PC-3 (cell line): ENCODE measurements at regions not wholly inside any gene's neighbourhood (a gene's known extent, or its start where the extent isn't known, plus 50 kb on each side); places are given as distances from the start of the nearest gene placed in this dataset.

ENCODE experiments used
- ATAC-seq: fragments of 200-7000 bp; cut with Tn5 transposase; 2 replicates; pipeline ENCODE4 v1.9.1; 2020; ENCODE audit warnings: mild to moderate bottlenecking, moderate library complexity
- BruUV-seq: library from RNA; stranded (reverse); fragments of 400-500 nt; replicated peaks from 2 replicates; lab custom pipeline; 2021; lab: Mats Ljungman, UMichigan
- CTCF ChIA-PET: fragments of 300-600 bp; sonication (Branson Sonifier 250); formaldehyde crosslinking; loops from one replicate; lab custom pipeline; 2022; ENCODE audit warnings: antibody characterized with exemption; lab: Charles Lee
- POLR2A ChIA-PET: fragments of 300-600 bp; sonication (Branson Sonifier 250); formaldehyde crosslinking; loops from one replicate; lab custom pipeline; 2022; ENCODE audit warnings: antibody characterized with exemption; ENCODE audit not compliant: unreplicated experiment; lab: Charles Lee
- DNase-seq: peaks from one replicate; pipeline ENCODE4 v3.0.0-alpha.2; 2015
- H2AFZ ChIP-seq: fragments of 300-600 bp; sonication (generic); 2 replicates; pipeline ENCODE4 v1.6.0; 2016; ENCODE audit warnings: antibody characterized with exemption, low read length
- H3F3A ChIP-seq: fragments of 300-600 bp; sonication (generic); one replicate; pipeline ENCODE4 v1.6.0; 2017; ENCODE audit warnings: antibody characterized with exemption, low read length, control low read depth, mild to moderate bottlenecking; ENCODE audit not compliant: unreplicated experiment
- H3K27ac ChIP-seq: fragments of 300-600 bp; sonication (generic); 2 replicates; pipeline ENCODE4 v1.5.1; 2016; ENCODE audit warnings: mild to moderate bottlenecking, low read length
- H3K27me3 ChIP-seq: fragments of 300-600 bp; sonication (generic); 2 replicates; pipeline ENCODE4 v1.6.1; 2016; ENCODE audit warnings: low read length, mixed read lengths
- H3K36me3 ChIP-seq: fragments of 300-600 bp; sonication (generic); 2 replicates; pipeline ENCODE4 v1.6.1; 2016; ENCODE audit warnings: low read depth, mixed run types, low read length, mixed read lengths
- H3K4me1 ChIP-seq: fragments of 300-600 bp; sonication (generic); 2 replicates; pipeline ENCODE4 v1.5.1; 2016; ENCODE audit warnings: low read length; ENCODE audit not compliant: insufficient read depth
- H3K4me2 ChIP-seq: fragments of 300-600 bp; sonication (generic); 2 replicates; pipeline ENCODE4 v1.6.0; 2016; ENCODE audit warnings: low read length
- H3K4me3 ChIP-seq: fragments of 300-600 bp; sonication (generic); 2 replicates; pipeline ENCODE4 v1.5.1; 2016; ENCODE audit warnings: mild to moderate bottlenecking, low read length, mixed read lengths
- H3K79me2 ChIP-seq: fragments of 300-600 bp; sonication (generic); 2 replicates; pipeline ENCODE4 v1.6.1; 2017; ENCODE audit warnings: low read length, mixed read lengths
- H3K9ac ChIP-seq: fragments of 300-600 bp; sonication (generic); 2 replicates; pipeline ENCODE4 v1.6.0; 2016; ENCODE audit warnings: mild to moderate bottlenecking, low read length
- H3K9me2 ChIP-seq: fragments of 300-600 bp; sonication (generic); replicated peaks from 2 replicates; pipeline ENCODE4 v1.6.1; 2016; ENCODE audit warnings: mixed run types, low read length, mixed read lengths
- H3K9me3 ChIP-seq: fragments of 300-600 bp; sonication (generic); 2 replicates; pipeline ENCODE4 v1.6.1; 2016; ENCODE audit warnings: low read length, mixed read lengths
- H4K20me1 ChIP-seq: fragments of 300-600 bp; sonication (generic); 2 replicates; pipeline ENCODE4 v1.6.1; 2016; ENCODE audit warnings: low read length, mixed read lengths
- EZH2 ChIP-seq: fragments of 300-600 bp; sonication (generic); IDR thresholded peaks from one replicate; pipeline ENCODE4 v1.6.1; 2017; ENCODE audit warnings: antibody characterized with exemption, mild to moderate bottlenecking, low read length; ENCODE audit not compliant: unreplicated experiment
- EZH2phosphoT487 ChIP-seq: fragments of 300-600 bp; sonication (generic); IDR thresholded peaks from 2 replicates; pipeline ENCODE4 v1.6.1; 2018; ENCODE audit warnings: mild to moderate bottlenecking, antibody characterized with exemption, low read length, borderline replicate concordance
- intact Hi-C: fragments of 100-400 bp; cut with micrococcal nuclease; formaldehyde crosslinking; loops from 2 replicates; pipeline ENCODE4 v1.9.0; 2023
- TF ChIP-seq, protein P1 (sequence below): fragments of 300-600 bp; sonication (generic); conservative IDR thresholded peaks from 2 replicates; pipeline ENCODE4 v1.5.1; 2017; ENCODE audit warnings: antibody characterized with exemption, low read depth, mild to moderate bottlenecking, low read length

DNA sequence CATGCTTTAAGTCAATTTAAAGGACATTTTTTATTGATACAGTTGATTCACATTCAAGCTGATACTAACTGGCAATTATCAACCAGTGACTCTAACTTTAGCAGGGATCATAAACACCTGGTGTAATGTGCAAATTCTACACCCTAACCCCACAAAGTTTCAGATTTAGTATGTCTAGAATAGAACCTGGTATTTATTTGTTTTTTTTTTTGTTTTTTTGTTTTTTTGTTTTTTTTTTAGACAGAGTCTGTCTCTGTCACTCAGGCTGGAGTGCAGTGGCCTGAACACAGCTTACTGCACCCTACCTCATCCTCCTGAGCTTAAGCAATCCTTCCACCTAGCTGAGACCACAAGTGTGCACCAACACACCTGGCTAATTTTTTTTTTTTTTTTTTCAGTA, 311.2 kb upstream of the SEMA6A start:
- no peak for TF ChIP-seq EZH2phosphoT487
- TF ChIP-seq, protein P1, sequence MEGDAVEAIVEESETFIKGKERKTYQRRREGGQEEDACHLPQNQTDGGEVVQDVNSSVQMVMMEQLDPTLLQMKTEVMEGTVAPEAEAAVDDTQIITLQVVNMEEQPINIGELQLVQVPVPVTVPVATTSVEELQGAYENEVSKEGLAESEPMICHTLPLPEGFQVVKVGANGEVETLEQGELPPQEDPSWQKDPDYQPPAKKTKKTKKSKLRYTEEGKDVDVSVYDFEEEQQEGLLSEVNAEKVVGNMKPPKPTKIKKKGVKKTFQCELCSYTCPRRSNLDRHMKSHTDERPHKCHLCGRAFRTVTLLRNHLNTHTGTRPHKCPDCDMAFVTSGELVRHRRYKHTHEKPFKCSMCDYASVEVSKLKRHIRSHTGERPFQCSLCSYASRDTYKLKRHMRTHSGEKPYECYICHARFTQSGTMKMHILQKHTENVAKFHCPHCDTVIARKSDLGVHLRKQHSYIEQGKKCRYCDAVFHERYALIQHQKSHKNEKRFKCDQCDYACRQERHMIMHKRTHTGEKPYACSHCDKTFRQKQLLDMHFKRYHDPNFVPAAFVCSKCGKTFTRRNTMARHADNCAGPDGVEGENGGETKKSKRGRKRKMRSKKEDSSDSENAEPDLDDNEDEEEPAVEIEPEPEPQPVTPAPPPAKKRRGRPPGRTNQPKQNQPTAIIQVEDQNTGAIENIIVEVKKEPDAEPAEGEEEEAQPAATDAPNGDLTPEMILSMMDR: no peak
- no peak for TF ChIP-seq EZH2
- no TSS peak for BruUV-seq
- CTCF ChIA-PET: no interaction called here

DNA sequence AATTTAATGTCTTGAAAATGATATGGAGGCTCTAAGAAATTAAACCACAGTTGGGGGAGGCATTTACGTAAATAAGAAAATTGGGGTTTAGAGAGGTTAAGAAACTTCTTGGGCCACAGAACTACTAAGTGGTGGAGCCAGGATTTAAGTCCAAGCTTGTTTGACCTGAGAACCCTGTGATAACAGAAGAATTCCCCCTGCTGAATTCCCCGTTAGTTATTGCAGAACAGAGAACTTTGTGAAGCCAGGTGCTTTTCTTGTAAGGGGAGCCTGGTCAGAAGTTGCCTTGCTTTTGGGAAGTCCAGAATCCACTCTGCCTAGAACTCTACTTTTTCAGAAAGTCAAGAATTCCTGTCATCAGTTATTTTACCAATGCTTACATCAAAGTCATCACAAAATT, 309.3 kb upstream of the SEMA6A start:
- Histone ChIP-seq H3K27me3 (no peaks in the 10 kb centered on the region), H3K4me1 (no peaks in the 10 kb centered on the region), H3K9me2 (no peaks in the 10 kb centered on the region), H3F3A (no peaks in the 10 kb centered on the region), H3K4me2 (no peak overlapping the region), H4K20me1 (no peaks in the 10 kb centered on the region), H3K27ac (no peak overlapping the region), H3K9me3 (no peaks in the 10 kb centered on the region), H3K79me2 (no peaks in the 10 kb centered on the region), H3K36me3 (no peaks in the 10 kb centered on the region), H3K4me3 (no peak overlapping the region), H2AFZ (no peak overlapping the region), H3K9ac (no peak overlapping the region)
- TF ChIP-seq, protein P1: no peak
- TF ChIP-seq EZH2phosphoT487 (no peak), EZH2 (no peak)
- ATAC-seq (no peak), DNase-seq (no peak)
- POLR2A ChIA-PET: no interaction called here
- BruUV-seq: no TSS peak
- CTCF ChIA-PET: no interaction called here
- intact Hi-C loops: no loop called here

More for the DNA sequence above, 311.2 kb upstream of the SEMA6A start:
- Histone ChIP-seq H3K27me3 (no peaks in the 10 kb centered on the region), H4K20me1 (no peaks in the 10 kb centered on the region), H3K27ac (no peak overlapping the region), H3F3A (no peaks in the 10 kb centered on the region), H3K9ac (no peak overlapping the region), H3K4me2 (no peak overlapping the region), H3K4me1 (no peaks in the 10 kb centered on the region), H3K9me2 (no peaks in the 10 kb centered on the region), H3K36me3 (no peaks in the 10 kb centered on the region), H2AFZ (no peak overlapping the region), H3K4me3 (no peak overlapping the region), H3K9me3 (no peaks in the 10 kb centered on the region), H3K79me2 (no peaks in the 10 kb centered on the region)
- POLR2A ChIA-PET: no interaction called here
- no peak for DNase-seq
- no peak for ATAC-seq
- intact Hi-C loops: no loop called here

DNA sequence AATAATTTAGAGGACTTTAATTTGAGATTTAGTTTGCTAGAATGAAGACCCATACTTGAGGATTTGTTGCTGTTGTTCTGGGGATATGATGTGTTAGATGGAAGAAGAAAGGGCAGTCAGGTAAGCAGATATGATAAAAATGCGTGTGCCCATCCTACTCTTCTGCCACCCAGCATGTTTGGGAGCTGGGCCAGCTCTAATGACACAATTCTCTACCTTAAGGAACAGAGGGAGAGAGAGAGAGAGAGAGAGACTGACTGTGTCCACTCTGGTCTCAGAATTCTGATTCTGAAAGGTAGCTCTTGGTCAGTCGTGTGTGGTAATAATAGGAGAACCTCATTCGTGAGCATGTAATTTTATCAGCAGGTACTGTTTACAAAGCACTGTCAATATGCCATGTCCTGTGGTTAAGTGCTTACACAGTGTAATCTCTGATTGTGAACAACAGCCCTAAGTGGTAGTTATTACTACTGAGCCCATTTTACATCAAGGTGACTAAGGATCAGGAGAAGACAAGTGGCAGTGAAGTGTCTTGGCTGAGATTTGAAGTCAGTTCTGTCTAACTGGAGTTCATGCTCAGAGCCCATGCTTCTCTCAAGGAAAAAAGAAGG, 307.4 kb upstream of the SEMA6A start:
- Histone ChIP-seq H3K4me1 (no peaks in the 10 kb centered on the region), H3K9ac (no peak overlapping the region), H3K27me3 (no peaks in the 10 kb centered on the region), H2AFZ (no peak overlapping the region), H3F3A (no peaks in the 10 kb centered on the region), H3K4me2 (no peak overlapping the region), H3K4me3 (no peak overlapping the region), H3K9me2 (no peaks in the 10 kb centered on the region), H3K27ac (no peak overlapping the region), H4K20me1 (no peaks in the 10 kb centered on the region), H3K79me2 (no peaks in the 10 kb centered on the region), H3K36me3 (no peaks in the 10 kb centered on the region), H3K9me3 (no peaks in the 10 kb centered on the region)
- intact Hi-C loops: no loop called here
- TF ChIP-seq EZH2 (no peak), EZH2phosphoT487 (no peak)
- TF ChIP-seq, protein P1: no peak
- ATAC-seq (no peak), DNase-seq (no peak)
- BruUV-seq: no TSS peak
- POLR2A ChIA-PET: no interaction called here
- CTCF ChIA-PET: no interaction called here
